ENCODE measurements at regions not wholly inside any gene's neighbourhood (a gene's known extent, or its start where the extent isn't known, plus 50 kb on each side); places are given as distances from the start of the nearest gene placed in this dataset.
"Not testable (repeated sequence)": the region's sequence is repeated elsewhere in the genome, so short reads cannot be mapped to it uniquely, and the experiment has no call there.

DNA sequence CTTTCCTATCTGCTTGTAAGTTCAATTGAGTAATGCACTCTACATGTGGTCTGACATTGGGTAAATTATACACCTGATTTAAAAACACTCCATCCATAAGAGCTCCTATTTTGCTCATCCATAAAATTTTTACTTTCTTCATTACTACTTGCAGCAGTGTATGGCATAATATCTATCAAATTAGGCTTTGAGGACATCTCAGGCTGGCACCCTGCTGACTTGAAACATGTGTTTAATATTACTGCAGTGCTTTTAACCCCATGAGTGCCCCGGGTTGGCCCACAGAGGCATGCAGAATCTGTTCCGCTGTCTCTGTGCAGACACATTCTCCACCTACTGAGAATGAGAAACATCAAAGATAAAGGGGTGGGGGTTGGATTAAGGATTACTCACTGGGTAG, 249.9 kb upstream of the DNAJC19 start:
- no peak for DNase-seq

DNA sequence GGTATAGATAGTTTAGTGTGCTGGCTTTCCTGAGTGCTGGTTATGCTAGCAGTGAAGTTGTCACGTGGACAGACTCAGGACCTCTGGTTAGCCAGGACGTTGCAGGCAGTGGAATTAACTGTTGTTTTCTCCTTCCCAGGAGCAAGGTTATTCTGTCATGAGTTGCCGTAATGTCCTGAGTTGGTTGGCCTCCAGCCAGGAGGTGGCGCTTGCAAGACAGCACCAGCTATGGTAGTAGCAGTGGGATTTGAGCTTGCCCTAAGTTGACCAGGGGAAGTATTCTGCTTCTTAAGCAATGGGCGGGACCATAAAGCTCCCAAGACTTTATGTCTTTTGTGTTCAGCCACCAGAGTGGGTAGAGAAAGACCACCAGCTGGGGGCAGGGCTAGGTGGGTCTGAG, 240.7 kb upstream of the DNAJC19 start:
- no peak for DNase-seq

DNA sequence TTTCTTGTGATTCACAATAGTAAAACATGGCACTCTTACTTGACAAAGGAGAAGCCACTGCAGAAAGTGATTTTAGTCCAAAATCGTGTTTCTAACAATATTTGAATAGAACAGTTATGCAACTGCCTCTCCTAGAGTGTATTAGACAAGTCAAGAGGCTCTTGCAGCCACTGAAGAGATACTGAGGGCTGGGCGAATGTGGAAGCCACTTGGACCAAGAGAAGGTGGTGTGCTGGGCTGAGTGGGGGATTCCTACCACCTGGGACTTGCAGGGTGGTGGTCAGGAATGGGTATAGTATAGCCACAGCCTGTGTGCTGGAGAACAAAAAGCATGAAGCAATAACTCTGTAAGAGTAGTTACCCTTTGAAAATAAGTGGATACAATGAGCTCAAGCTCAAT, 223.8 kb upstream of the DNAJC19 start:
- no peak for DNase-seq

DNA sequence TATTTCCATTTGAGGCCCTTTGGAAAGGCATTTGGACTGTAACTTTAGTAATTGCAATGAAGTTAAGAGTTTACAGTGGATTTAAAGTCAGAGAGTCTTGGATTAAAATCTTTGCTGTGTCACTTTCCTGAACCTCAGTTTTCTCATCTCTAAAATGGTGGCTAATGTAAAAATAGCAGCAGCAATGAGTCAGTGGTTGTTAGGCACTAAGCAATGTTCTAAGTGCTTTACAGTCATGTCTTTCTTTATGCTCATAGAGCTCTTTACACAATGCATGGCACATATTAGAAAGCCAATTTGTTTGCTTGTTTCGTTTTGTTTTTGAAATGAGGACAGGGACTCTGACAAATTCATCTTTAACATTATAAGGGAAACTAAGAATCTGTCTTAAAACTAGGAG, 222.7 kb upstream of the DNAJC19 start:
- DNase-seq, result no peak

DNA sequence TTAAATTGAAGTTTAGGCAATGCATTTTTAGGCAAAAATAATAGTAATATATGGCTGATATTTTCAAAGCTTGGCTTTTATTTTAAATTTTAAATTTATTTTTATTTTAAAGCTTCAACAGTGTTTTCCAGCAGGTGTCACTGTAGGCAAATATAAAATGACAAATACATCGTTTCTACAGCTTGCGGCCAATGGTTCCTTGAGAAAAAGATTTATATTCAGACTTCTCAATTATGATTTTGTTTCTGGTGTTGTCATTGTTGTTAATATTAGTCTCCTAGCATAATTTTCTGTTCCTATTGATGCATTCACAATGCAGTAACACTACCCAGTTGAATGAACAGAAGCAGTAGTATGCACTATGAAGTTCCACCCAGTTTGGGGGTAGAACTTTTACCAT, 220.7 kb upstream of the DNAJC19 start:
- DNase-seq, result peak; percentile 9

DNA sequence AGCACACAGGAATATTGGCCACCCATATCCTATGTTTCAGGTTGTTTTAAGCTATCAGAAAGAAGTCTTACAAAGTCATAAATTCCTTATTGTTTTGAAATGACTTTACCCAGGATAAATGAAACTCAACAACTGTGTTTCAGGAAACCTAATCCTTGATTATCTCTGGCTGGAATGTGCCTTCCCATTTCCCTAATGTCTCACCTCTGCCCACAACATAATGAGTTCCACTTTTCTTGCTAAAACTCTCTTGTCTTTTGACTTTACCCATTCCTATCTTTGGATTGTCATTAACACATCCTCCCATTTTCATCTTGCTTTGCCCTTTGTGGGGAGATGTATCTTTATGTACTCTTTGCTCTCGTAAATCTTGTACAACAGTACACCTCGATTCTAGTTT, 200.0 kb upstream of the DNAJC19 start:
- no peak for DNase-seq

DNA sequence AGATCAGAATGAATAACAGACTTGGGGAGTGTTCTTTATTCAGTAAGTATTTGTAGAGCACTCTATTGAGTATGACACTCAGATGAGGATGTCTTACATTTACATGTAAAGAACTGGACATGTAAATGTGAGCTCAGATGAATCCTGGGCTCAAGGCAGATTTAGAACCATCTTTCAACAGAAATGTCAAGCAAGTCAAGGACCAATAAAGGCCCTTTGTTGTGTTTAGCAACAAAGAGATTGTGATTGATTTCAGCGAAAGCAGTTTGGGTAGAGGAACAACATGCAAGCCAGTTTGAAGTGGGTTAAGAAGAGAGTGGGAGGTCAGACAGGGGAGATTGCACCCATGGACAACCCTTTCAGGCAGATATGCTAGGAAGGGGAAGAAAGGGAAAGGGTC, 194.2 kb upstream of the DNAJC19 start:
- DNase-seq, result no peak

DNA sequence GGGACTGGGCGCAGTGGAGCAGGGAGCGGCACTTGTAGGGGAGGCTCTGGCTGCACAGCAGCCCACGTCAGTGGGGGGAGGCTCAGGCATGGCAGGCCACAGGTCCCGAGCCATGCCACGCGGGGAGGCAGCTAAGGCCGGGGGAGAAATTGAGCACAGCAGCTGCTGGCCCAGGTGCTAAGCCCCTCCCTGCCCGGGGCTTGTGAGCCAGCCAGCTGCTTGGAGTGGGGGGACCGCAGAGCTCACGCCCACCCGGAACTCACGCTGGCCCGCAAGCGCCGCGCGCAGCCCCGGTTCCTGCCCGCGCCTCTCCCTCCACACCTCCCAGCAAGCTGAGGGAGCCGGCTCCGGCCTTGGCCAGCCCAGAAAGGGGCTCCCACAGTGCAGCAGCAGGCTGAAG, 193.5 kb upstream of the DNAJC19 start:
- not testable (repeated sequence) for DNase-seq

DNA sequence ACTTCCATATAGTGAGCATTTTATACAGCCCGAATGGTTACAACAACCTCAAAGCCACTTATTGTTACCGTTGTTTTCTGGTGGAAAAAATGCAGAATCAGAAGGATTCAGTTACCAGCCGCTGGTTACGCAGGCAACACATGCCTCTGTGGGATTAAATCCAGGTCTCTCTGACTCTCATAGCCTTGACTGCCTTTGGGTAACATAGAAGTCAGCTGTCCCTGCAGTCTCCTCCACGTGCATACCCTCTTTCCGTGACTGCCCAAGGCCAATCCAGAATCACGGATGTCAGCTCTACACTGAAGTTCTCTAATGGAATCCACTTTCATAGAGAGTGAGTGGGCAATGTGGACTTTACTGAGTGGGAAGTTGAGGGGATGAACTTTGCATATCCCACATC, 189.5 kb upstream of the DNAJC19 start:
- no peak for DNase-seq

DNA sequence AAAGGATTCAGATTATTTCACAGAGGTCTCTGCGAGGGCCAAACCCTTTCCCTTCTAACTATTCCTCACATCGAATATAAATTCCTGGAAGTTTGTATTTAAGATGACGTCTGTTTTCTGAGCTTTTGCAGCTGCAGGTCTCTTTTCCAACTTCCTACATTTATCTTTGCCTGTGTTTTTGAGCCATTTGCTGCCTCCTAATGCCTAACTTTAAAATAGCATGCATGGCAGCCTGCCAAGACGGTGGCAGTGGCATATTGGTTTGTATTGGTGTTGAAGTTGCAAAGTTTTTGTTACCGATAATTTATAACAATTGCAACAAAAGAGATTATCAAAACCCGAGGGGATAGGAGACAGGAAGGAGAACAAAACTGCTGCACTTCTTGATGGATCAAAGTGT, 187.1 kb upstream of the DNAJC19 start:
- DNase-seq, result peak; percentile 37

DNA sequence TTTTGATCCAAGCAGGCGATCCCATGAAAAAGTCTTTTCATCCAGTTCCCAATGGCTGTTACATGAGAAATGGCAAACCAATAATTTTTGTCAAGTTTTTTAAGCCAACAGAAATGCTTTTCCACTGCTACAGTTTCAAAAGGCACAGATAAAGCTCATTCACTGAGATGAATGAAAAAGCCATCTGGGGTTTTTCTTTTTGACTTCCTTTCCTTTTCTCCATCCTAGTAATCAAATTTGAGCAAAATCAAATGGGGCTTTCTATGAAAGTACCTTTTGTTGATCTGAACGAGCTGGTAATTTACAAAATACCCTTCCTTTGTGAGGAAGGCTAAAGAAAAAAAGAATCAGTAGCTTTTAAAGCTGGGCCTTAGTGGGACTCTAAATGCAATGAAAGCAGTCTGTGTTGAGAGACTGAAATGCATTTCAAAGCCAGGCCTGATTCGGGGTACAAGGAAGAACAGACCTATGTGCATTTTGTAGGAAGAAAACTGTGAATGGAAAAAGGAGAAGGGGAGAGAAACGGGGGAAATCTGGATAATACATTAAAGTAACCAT, 185.2 kb upstream of the DNAJC19 start:
- no peak for DNase-seq

DNA sequence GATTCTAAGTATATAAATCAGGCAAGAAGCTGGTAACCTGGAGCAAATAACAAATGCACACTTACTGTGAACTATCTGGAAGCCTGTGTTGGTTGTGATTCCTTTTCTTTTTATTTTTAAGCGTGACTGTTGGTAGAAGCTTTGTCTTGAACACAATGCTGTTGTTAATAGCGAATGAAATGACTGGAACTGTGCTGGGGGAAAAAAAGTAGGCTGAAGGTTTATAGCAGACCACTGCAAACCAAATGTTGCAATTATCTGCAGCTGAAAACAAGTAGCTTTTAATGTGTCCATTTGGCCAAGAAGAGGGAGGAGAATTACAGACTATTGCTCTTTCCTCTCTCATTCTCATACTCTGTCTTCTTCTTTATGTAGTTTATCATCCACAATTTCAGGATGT, 184.5 kb upstream of the DNAJC19 start:
- DNase-seq, result no peak

DNA sequence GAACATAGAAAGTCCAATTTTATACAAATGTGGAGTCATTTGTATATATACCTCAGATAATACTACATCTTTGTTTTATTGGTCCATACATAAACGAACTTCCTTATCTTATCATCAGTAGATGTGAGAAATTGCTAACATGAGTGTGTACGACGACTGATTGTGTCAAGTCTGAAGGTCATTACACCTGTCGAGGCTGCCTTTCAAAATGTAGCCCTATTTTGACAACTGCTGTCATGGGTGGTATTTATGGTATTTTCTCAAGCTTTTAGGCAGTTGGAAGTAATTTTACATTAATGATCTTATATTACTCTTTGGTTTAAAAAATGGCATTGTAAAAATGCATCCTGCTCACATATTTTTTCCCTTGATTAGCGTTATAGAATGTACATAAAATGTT, 183.7 kb upstream of the DNAJC19 start:
- DNase-seq, result no peak

DNA sequence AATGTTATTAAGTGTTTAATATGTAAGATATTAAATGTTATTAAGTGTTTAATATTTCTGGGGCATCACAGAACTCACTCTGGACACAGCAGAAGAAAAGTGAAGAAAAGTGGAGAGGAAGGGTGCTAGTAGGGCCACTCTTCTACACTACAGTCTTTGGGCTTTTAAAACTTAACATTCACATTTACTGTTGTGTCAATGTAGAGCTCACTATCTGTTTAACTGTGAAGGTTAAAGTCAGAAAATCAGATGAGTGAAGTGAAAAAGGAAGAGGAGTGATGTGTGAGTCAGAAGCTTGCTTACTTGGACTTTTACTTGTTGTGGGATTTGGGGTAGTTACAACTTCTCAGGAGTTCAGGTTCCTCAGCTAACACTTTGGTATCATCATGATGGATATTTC, 145.3 kb upstream of the DNAJC19 start:
- no peak for DNase-seq

DNA sequence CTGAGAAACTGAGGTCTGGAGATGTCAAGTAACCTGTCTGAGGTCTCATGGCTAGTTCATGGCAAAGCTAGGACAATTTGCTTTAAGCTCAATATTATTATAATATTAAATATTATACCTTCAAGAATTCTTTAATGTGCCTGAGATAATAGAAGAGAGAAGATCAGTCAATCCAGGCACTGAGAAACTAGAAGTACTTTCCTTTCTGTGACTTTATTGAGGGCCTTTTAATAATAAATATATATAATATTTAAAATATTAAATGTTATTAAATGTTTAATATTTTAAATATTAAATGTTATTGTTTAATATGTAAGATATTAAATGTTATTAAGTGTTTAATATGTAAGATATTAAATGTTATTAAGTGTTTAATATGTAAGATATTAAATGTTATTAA, 144.3 kb upstream of the DNAJC19 start:
- DNase-seq, result no peak

DNA sequence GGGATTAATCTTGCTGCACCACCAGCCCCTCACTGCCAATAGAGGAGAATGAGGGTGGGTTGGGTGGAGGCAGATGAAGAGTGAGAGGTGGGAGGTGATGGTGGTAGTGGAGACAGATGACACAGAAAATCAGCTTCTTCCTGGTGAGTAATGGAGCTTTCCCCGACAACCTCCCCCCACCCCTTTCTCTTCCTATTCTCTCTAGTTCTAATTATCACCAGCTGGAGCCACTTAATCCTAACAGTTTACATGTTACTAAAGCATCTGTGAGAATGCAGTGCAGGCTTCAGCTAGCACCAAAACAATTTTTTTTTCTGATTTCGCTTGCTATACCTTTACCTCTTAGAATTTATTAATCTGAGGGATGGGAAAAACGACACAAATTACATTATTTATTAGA, 116.1 kb upstream of the DNAJC19 start:
- peak; percentile 3 for DNase-seq

DNA sequence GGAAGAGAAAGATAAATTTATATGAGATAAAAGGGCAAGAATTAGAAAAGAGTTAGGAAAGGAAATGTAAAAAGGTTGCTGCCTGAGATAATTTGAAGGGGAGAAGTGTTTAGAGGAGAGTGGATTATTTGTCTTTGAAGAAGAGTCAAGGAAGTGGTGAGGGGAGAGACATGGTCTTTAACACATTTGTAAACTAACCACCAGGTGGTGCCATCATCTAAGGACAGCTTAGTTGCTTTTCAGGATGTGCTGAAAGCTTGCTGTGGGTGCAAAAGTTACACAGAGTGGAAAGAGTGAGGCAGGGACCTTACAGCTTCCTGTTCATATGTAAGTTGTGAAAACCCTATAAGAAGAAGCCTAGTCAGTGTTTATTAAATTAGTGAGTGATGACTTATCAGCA, 114.1 kb upstream of the DNAJC19 start:
- DNase-seq, result peak; percentile 6

DNA sequence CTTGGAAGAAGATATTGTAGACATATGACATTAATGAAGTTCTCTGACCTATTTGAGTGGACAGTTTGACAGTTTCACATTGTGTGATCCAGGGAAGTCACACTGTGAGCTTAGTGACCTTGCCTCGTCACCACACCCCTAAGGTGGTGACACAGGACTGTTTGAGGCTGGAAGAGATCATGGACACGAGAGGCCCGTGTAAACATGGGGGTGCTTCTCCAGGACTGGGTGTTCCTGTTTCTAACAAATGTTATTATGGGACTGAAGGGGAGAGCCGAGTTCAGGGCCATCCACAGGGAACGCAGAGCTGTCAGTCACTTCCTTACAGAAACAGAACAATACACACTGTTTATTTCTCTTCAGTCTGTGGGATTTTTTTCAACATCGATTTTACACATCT, 96.5 kb upstream of the DNAJC19 start:
- no peak for DNase-seq

DNA sequence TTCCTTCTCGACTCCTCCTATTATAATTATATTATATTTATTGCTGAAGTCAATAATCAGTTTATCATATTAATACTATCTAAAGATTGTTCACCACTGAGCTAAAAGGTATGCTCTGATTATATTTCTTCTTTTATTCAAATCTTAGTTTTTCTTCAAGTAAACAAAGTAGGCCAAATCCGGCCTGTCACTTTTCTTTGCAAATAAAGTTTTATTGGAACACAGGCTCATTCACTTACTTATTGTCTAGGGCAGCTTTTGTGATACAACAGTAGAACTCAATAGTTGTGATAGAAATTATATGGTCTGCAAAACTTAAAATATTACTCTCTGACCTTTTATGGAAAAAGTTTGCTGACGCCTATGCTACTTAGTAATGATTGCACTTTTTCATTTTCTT, 92.4 kb upstream of the DNAJC19 start:
- DNase-seq, result no peak

DNA sequence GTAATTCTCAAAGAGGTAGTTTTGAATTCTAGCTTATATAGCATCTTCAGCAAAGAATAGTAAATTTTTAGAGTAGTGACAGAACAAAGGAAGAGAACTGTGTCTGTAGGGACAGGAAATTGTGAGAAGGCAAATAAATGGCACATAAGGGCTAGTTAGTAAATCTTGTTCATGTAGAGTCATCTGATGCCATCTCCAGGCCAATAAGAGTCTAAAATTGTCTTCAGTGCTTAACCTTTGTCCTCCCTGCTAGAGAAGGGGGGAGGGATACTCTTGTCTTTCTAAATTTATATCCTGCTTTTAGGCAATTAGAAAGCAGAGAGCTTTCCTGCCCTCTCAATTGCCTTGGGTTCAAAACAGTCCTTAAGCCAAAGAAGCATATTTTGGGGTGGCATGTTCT, 87.0 kb upstream of the DNAJC19 start:
- DNase-seq, result no peak

DNA sequence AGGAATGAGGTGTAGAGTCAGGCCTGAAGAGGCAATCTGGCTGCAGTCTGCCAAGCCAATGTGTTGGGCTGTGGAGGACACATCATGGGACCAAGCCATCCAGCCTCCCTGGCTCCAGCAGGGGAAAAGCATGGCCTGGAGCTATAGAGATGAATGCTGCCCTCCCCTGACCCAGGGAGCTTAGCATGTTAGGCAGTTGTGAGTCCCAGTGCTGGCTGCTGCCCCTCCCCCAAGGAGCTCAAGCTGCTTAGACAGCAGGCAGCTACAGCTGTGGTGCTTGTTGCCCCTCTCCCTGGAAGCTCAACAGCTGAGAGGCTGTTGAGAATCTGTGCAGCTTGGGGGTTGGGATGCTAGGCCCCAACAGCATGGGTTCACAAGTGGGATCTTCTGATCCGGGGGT, 85.6 kb upstream of the DNAJC19 start:
- no peak for DNase-seq

DNA sequence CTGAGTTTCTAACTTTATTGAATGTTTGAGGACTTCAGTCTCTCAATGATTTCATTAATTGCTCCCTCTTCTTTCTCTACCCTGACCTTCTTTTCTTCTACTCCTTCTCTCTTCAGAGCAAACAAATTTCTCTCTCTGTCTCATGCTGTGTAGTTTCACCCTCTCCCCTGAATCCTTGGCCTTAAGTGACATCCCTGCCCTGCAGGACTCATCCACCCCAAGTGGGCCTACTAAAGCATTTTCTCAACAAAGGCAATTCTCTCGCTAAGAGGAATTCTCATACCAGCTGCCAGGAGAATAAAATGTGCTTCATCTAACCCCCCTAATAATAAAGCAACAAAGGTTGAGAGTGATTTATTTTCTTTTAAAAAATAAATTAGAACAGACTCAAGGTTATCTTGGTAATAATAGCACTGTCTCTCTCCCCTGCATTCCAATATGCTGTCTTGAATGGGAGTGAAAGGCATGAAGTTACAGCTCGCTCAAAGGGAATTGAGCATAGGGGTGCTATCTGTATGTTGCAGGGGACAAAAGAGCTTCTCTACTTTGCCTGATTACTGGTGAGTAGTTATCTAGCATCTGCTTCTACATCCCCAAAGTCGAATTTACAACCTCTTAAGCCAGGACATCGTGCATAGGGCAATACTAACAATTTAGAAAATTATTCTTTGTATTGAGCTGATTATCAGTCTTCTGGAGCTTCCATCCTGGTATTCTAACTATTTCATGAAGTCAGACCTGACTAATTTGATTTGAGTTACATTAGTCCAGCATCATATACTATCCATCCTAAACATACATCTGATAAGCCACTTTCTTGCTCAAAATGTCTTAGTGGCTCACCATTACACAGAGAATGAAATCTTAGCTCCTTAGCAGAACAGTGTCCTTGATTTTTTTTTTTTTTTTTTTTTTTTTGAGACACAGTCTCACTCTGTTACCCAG, 76.9 kb upstream of the DNAJC19 start:
- no peak for DNase-seq

DNA sequence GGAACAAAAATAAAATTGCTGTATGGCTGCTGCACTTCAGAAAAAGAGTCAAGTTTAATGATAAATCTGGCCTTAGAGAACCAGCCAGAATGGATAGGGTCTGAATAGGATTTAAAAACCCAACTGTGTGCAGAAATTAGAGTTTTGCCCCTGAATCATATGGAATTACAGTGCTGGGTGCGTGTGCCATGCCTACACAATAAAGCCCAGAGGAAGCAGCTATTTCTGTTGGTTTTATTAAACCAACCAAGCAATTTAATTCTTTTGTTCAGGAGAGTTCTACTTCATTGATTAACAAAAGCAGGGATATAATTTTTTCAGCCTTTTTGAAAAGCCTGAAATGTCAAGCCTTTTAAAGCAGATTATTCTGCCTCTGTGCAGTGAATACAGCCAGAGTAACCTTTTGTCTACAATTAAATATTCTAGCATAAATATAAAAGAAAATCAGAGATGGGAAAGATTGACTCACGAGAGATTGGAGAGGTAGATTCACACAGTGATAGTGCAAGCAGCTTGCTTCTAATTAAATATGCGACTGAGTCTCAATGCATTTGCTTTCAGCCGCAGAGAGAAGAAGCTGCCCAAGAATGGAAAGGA, 66.7 kb upstream of the DNAJC19 start:
- no peak for DNase-seq

DNA sequence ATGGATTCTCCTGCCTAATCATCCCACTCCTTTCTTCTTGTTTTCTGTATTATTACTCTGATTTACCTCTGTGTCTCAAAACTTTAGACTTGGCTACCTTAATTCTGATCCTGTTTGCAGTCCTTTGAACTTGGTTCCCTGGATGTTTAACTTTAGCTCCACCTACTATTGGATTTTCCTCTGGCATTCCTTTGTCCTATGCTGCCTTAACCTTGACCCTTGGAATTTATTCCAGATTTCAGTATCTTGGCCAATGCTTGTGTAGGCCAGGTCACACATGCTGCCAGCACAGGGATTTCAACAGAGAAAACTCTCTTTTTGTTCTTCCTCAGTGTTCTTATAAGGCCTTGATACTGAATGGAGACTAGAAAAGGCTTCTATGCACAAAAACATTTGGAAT, 65.0 kb upstream of the DNAJC19 start:
- DNase-seq, result no peak
